GM12891 (cell line): ENCODE measurements at regions not wholly inside any gene's neighbourhood (a gene's known extent, or its start where the extent isn't known, plus 50 kb on each side); places are given as distances from the start of the nearest gene placed in this dataset.

Experiments
- DNase-seq: peaks from one replicate; pipeline ENCODE4 v3.0.0; 2011; ENCODE audit warnings: low spot score; ENCODE audit not compliant: insufficient read length
- FAIRE-seq: peaks from 2 replicates; lab custom pipeline; 2011; peaks lifted over from hg19 to GRCh38; lab: Jason Lieb, UNC
- PAX5 ChIP-seq: IDR thresholded peaks from 2 replicates; pipeline ENCODE4 v1.6.1; 2011; ENCODE audit warnings: low read length, moderate library complexity, mild to moderate bottlenecking; ENCODE audit not compliant: insufficient read depth, severe bottlenecking
- POLR2A ChIP-seq: IDR thresholded peaks from 2 replicates; pipeline ENCODE4 v1.6.1; 2011; ENCODE audit warnings: low read depth, low read length, control low read depth
- POLR2AphosphoS5 ChIP-seq: IDR thresholded peaks from 2 replicates; pipeline ENCODE4 v1.6.1; 2011; ENCODE audit warnings: low read depth, low read length, control low read depth
- POU2F2 ChIP-seq: IDR thresholded peaks from 2 replicates; pipeline ENCODE4 v1.6.1; 2011; ENCODE audit warnings: low read depth, mild to moderate bottlenecking, control low read depth, low read length, moderate library complexity
- SPI1 ChIP-seq: IDR thresholded peaks from 2 replicates; pipeline ENCODE4 v1.6.1; 2011; ENCODE audit warnings: low read depth, low read length, control low read depth
- TAF1 ChIP-seq: IDR thresholded peaks from 2 replicates; pipeline ENCODE4 v1.6.1; 2011; ENCODE audit warnings: low read depth, low read length, control low read depth

GRCh38 chr1:185646202-185646683 lies 87.9 kb upstream of the HMCN1 start:
- FAIRE-seq (no peak), DNase-seq (no peak)

DNA sequence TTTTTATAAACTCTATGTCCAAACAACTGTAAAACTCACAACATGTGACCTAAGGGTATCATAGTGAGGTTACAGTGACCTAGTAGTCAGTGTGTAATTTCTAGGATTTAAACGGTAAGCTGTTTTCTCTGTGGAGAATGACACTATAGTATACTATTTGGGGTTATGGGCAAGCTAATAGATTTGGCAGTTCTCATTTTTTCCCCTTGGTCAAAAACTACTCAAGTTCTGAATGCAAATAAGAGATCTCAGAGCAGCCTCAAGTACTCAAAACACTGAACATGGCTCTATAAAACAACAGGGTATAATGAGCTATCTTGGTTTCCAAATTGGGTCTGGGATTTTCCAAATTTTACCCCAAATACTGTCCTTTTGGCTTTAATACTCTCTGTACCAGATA lies 88.5 kb upstream of the HMCN1 start:
- no peak for FAIRE-seq
- DNase-seq, result no peak
- no peak for TF ChIP-seq SPI1
- TF ChIP-seq POLR2AphosphoS5, result no peak

More at GRCh38 chr1:185646202-185646683, 87.9 kb upstream of the HMCN1 start:
- TF ChIP-seq TAF1 (no peak), SPI1 (no peak)

GRCh38 chr1:185645162-185645640 lies 89.0 kb upstream of the HMCN1 start:
- TF ChIP-seq SPI1, result no peak
- no peak for TF ChIP-seq POLR2A
- TF ChIP-seq PAX5, result no peak
- TF ChIP-seq TAF1, result no peak
- no peak for TF ChIP-seq POLR2AphosphoS5
- no peak for TF ChIP-seq POU2F2
- DNase-seq, result no peak
- FAIRE-seq, result no peak

GRCh38 chr1:185644531-185644930 lies 89.7 kb upstream of the HMCN1 start:
- FAIRE-seq (no peak), DNase-seq (no peak)
- TF ChIP-seq POLR2A, result no peak
- no peak for TF ChIP-seq SPI1
- TF ChIP-seq PAX5, result no peak
- TF ChIP-seq POLR2AphosphoS5, result no peak
- no peak for TF ChIP-seq TAF1
- TF ChIP-seq POU2F2, result no peak

GRCh38 chr1:185636848-185637247 lies 97.3 kb upstream of the HMCN1 start:
- DNase-seq (peak; percentile 38), FAIRE-seq (peak; percentile 93)
- TF ChIP-seq PAX5 (peak; percentile 70), POU2F2 (peak; percentile 86), SPI1 (peak; percentile 92), POLR2A (no peak), POLR2AphosphoS5 (no peak), TAF1 (no peak)

DNA sequence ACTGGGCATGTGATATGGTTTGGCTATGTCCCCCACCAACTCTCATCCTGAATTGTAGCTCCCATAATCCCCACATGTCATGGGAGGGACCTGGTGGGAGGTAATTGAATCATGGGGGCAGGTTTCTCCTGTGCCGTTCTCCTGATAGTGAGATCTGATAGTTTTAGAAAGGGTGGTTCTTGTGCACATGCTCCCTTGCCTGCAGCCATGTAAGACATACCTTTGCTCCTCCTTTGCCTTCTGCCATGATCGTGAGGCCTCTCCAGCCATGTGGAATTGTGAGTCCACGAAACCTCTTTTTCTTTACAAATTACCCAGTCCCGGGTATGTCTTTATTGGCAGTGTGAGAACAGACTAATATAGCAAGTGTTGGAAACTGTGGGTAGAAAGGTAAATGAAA lies 99.5 kb upstream of the HMCN1 start:
- FAIRE-seq, result no peak
- DNase-seq, result no peak
- TF ChIP-seq POU2F2, result no peak
- no peak for TF ChIP-seq POLR2AphosphoS5
- TF ChIP-seq SPI1, result no peak
- TF ChIP-seq POLR2A, result no peak
- no peak for TF ChIP-seq PAX5
- no peak for TF ChIP-seq TAF1

DNA sequence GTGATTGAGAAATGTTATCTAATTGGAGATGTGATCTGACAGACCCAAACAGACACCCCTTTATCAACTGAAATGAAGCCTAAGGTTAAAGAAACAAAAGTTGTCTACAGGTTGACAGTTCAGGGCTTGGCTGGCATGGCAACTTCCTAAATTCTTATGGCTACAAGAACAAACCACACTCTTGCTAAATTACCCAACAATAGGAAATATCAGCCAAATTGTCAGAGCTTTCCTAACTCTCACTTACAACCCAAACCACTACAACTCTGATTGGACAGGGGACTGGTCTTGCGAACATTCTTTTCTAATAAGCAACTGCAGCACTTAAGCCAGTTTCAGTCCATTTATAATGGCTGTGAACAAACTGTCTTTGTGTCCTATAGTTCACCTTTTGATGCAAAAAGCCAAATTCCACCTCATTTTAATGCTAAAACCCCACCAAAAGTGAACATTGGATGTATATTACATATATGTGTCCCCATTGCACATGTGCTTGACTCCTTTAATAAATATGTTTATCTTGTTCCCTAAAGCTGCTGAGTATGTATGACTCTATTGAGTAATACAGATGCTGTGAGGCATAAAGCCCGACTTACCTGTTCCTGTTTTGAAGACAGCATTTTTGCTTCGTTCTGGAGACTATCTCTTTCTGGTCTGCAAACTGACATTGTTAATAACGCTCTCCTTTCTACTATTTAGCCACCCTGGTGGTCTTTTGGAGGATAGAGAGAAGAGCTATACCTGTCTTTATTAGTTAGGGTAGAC lies 101.3 kb upstream of the HMCN1 start:
- no peak for TF ChIP-seq POLR2AphosphoS5
- peak; percentile 40; the same call in 1 of the 2 replicates for TF ChIP-seq SPI1
- FAIRE-seq (no peak), DNase-seq (no peak)

DNA sequence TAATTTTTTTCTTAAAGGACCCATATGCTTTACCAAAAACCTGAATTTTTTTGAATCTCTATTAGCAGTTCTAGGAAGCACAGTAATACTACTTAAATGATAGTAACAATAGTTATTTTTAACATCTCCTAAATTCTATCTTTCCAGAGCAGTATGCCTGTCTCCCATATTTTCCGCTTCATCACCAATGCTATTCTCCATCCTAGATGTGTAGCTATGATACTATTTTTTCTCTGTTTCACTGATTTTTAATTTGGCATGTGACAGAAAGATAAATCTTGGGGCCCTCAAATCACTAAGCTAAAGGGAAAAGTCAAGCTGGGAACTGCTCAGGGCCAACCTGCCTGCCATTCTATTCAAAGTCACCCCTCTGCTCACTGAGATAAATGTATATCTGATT lies 102.3 kb upstream of the HMCN1 start:
- TF ChIP-seq TAF1 (no peak), POLR2A (no peak), POLR2AphosphoS5 (no peak), SPI1 (no peak), POU2F2 (no peak), PAX5 (no peak)
- DNase-seq (no peak), FAIRE-seq (no peak)

GRCh38 chr1:185627761-185628501 lies 106.3 kb upstream of the HMCN1 start:
- DNase-seq (no peak), FAIRE-seq (no peak)
- TF ChIP-seq PAX5 (peak; percentile 16), POLR2AphosphoS5 (no peak)

DNA sequence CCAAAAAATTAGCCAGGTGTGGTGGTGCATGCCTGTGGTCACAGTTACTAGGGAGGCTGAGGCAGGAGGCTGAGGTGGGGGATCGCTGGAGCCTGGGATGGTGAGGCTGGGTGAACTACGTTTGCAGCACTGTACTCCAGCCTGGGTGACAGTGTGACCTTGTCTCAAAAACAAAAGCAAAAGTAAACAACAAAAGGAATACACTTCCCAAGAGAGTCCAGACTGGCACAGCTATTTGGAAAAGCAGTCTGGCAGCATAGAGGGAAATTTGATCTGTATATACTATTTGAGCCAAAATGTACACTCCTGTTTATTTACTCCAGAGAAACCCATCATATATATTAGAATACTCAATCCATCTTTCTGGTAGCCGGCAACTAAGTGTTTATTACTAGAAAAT lies 107.0 kb upstream of the HMCN1 start:
- no peak for DNase-seq
- FAIRE-seq, result no peak
- TF ChIP-seq POU2F2 (no peak), SPI1 (no peak), POLR2A (no peak), PAX5 (no peak), TAF1 (no peak), POLR2AphosphoS5 (no peak)
